DOHH2 (cell line): ENCODE measurements at regions not wholly inside any gene's neighbourhood (a gene's known extent, or its start where the extent isn't known, plus 50 kb on each side); places are given as distances from the start of the nearest gene placed in this dataset.

Experiments used
- H3F3A ChIP-seq: fragments of 200-600 bp; sonication (generic), shearing (Covaris generic); 2 replicates; pipeline ENCODE4 v1.6.0; 2016; ENCODE audit warnings: antibody characterized with exemption, mild to moderate bottlenecking; ENCODE audit not compliant: control insufficient read depth, insufficient read depth
- H3K27ac ChIP-seq: fragments of 200-600 bp; sonication (generic); 2 replicates; pipeline ENCODE4 v1.5.1; 2014; ENCODE audit warnings: low read depth, mild to moderate bottlenecking, low read length, moderate library complexity
- H3K27me3 ChIP-seq: fragments of 200-600 bp; sonication (generic); 2 replicates; pipeline ENCODE4 v1.6.1; 2014; ENCODE audit warnings: mild to moderate bottlenecking, low read length, mixed read lengths; ENCODE audit not compliant: control insufficient read depth
- H3K36me3 ChIP-seq: fragments of 200-600 bp; sonication (generic); 2 replicates; pipeline ENCODE4 v1.6.1; 2014; ENCODE audit warnings: mild to moderate bottlenecking, low read length, moderate library complexity, mixed read lengths; ENCODE audit not compliant: control insufficient read depth
- H3K4me1 ChIP-seq: fragments of 200-600 bp; sonication (generic); 2 replicates; pipeline ENCODE4 v1.6.1; 2014; ENCODE audit warnings: mild to moderate bottlenecking, low read length, mixed read lengths; ENCODE audit not compliant: control insufficient read depth
- H3K4me2 ChIP-seq: fragments of 200-600 bp; sonication (generic); 2 replicates; pipeline ENCODE4 v1.6.0; 2014; ENCODE audit warnings: mild to moderate bottlenecking, low read length, moderate library complexity
- H3K4me3 ChIP-seq: fragments of 200-600 bp; sonication (generic); 2 replicates; pipeline ENCODE4 v1.5.1; 2014; ENCODE audit warnings: mild to moderate bottlenecking, low read length, mixed read lengths
- H3K79me2 ChIP-seq: fragments of 200-600 bp; sonication (generic); 2 replicates; pipeline ENCODE4 v1.6.1; 2014; ENCODE audit warnings: mild to moderate bottlenecking, low read length, mixed read lengths; ENCODE audit not compliant: control insufficient read depth
- H3K9me2 ChIP-seq: fragments of 200-600 bp; sonication (generic); replicated peaks from 2 replicates; pipeline ENCODE4 v1.6.1; 2014; ENCODE audit warnings: mild to moderate bottlenecking, low read length, mixed read lengths; ENCODE audit not compliant: control insufficient read depth
- H3K9me3 ChIP-seq: fragments of 200-600 bp; sonication (generic); 2 replicates; pipeline ENCODE4 v1.6.1; 2014; ENCODE audit warnings: antibody characterized with exemption, low read length, mixed read lengths; ENCODE audit not compliant: control insufficient read depth, insufficient read depth
- H4K20me1 ChIP-seq: fragments of 200-600 bp; sonication (generic); 2 replicates; pipeline ENCODE4 v1.6.0; 2014; ENCODE audit warnings: low read depth, mild to moderate bottlenecking, antibody characterized with exemption, low read length, moderate library complexity; ENCODE audit not compliant: control insufficient read depth, insufficient read depth
- EZH2phosphoT487 ChIP-seq: fragments of 200-600 bp; sonication (generic); IDR thresholded peaks from 2 replicates; pipeline ENCODE4 v1.6.1; 2017; ENCODE audit warnings: borderline replicate concordance, mild to moderate bottlenecking, antibody characterized with exemption, low read length, moderate library complexity, mixed read lengths
- TF ChIP-seq, protein P1 (sequence below): fragments of 200-600 bp; sonication (generic); IDR thresholded peaks from one replicate; pipeline ENCODE4 v1.5.1; 2014; ENCODE audit warnings: antibody characterized with exemption, mild to moderate bottlenecking, low read depth, low read length; ENCODE audit not compliant: poor library complexity, severe bottlenecking

DNA sequence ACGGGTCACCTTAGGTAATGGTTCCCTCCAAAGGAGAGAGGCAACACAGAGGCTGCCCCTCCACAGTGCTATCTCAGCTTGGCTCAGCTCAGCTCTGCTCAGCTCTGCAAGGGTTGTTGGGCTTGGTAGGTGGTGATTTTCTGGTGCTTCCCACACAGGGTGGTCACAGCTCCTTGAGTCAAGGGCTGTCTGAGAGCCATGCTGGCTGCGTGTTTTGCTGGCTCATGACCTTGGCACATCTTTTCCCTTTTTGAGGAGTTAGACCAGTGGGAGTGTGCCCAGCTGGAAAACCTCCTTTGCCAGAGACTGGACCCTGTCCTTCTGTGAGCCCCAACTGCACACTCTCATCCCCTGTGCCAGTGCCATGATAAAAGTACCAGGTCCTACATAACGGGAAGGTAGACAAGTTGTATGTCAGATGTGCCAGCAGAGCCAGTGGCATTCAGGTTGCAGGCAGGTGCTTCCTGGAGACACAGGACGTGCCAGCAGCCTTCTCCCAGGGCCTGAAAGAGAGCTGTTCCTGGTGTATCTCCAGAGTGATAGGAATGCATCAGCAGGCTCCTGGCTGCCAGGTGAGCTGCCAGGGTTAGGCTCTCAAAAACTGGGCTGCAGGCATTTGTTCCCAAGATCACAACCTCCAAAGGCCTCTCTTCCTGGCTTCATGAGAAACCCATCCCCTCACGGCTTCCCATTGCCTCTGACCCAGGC, 118.6 kb upstream of the CXCL14 start:
- no peak overlapping the region for H3K4me2 ChIP-seq
- no peaks in the 10 kb centered on the region for H3K4me1 ChIP-seq
- no peak overlapping the region for H3K27ac ChIP-seq
- no peaks in the 10 kb centered on the region for H4K20me1 ChIP-seq
- no peaks in the 10 kb centered on the region for H3F3A ChIP-seq
- H3K36me3 ChIP-seq = no peaks in the 10 kb centered on the region
- H3K79me2 ChIP-seq = no peaks in the 10 kb centered on the region
- no peaks in the 10 kb centered on the region for H3K27me3 ChIP-seq
- no peaks in the 10 kb centered on the region for H3K9me3 ChIP-seq
- H3K9me2 ChIP-seq = no peaks in the 10 kb centered on the region
- TF ChIP-seq, protein P1, sequence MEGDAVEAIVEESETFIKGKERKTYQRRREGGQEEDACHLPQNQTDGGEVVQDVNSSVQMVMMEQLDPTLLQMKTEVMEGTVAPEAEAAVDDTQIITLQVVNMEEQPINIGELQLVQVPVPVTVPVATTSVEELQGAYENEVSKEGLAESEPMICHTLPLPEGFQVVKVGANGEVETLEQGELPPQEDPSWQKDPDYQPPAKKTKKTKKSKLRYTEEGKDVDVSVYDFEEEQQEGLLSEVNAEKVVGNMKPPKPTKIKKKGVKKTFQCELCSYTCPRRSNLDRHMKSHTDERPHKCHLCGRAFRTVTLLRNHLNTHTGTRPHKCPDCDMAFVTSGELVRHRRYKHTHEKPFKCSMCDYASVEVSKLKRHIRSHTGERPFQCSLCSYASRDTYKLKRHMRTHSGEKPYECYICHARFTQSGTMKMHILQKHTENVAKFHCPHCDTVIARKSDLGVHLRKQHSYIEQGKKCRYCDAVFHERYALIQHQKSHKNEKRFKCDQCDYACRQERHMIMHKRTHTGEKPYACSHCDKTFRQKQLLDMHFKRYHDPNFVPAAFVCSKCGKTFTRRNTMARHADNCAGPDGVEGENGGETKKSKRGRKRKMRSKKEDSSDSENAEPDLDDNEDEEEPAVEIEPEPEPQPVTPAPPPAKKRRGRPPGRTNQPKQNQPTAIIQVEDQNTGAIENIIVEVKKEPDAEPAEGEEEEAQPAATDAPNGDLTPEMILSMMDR = no peak
- TF ChIP-seq EZH2phosphoT487 = no peak
- H3K4me3 ChIP-seq = no peak overlapping the region

GRCh38 chr5:135696317-135696716, 117.5 kb upstream of the CXCL14 start:
- H3K4me2 ChIP-seq = no peak overlapping the region
- no peaks in the 10 kb centered on the region for H3K79me2 ChIP-seq
- no peaks in the 10 kb centered on the region for H3K9me2 ChIP-seq
- no peak overlapping the region for H3K27ac ChIP-seq
- H3K9me3 ChIP-seq = no peaks in the 10 kb centered on the region
- H3K4me3 ChIP-seq = no peak overlapping the region
- no peaks in the 10 kb centered on the region for H3K27me3 ChIP-seq
- H4K20me1 ChIP-seq = no peaks in the 10 kb centered on the region
- H3F3A ChIP-seq = no peaks in the 10 kb centered on the region
- no peaks in the 10 kb centered on the region for H3K36me3 ChIP-seq
- no peaks in the 10 kb centered on the region for H3K4me1 ChIP-seq
- no peak for TF ChIP-seq EZH2phosphoT487
- TF ChIP-seq, protein P1 = no peak

GRCh38 chr5:135695656-135696313, 117.0 kb upstream of the CXCL14 start:
- Histone ChIP-seq H4K20me1 (no peaks in the 10 kb centered on the region), H3K27me3 (no peaks in the 10 kb centered on the region), H3K4me3 (no peak overlapping the region), H3F3A (no peaks in the 10 kb centered on the region), H3K79me2 (no peaks in the 10 kb centered on the region), H3K4me1 (no peaks in the 10 kb centered on the region), H3K9me3 (no peaks in the 10 kb centered on the region), H3K27ac (no peak overlapping the region), H3K4me2 (no peak overlapping the region), H3K36me3 (no peaks in the 10 kb centered on the region), H3K9me2 (no peaks in the 10 kb centered on the region)
- no peak for TF ChIP-seq EZH2phosphoT487
- TF ChIP-seq, protein P1 = no peak
